ENCODE measurements at regions not wholly inside any gene's neighbourhood (a gene's known extent, or its start where the extent isn't known, plus 50 kb on each side); places are given as distances from the start of the nearest gene placed in this dataset.
"Not testable (repeated sequence)": the region's sequence is repeated elsewhere in the genome, so short reads cannot be mapped to it uniquely, and the experiment has no call there.

GRCh38 chr20:40961176-40961575, 67.4 kb upstream of the TOP1 start:
- no peak overlapping the region for H3K4me3 Mint-ChIP-seq
- ChIA-PET CTCF (interaction anchor here (1.5 kb wide), 1 partner anchor 109 kb away, joined by 3 read pairs; no protein-coding TSS in a partner anchor), POLR2A (no interaction called here)
- H3K27ac Mint-ChIP-seq = no peak overlapping the region
- no peaks in the 10 kb centered on the region for H3K36me3 Mint-ChIP-seq (ENCODE audit: low read depth)
- H3K4me1 Mint-ChIP-seq = peaks cover 18% of the 10 kb centered on the region
- H3K9me3 Mint-ChIP-seq = no peaks in the 10 kb centered on the region
- peak; percentile 13 for DNase-seq
- peaks cover 1% of the 10 kb centered on the region for H3K27me3 Mint-ChIP-seq

- no peaks in the 10 kb centered on the region for H3K9me3 Mint-ChIP-seq
- no peak overlapping the region for H3K27ac Mint-ChIP-seq
- peak; percentile 15 for DNase-seq
- H3K36me3 Mint-ChIP-seq (ENCODE audit: low read depth) = no peaks in the 10 kb centered on the region
- CTCF ChIA-PET = interaction anchor here (0.9 to 4.5 kb wide), 20 partner anchors 8 to 802 kb away, joined by 3 to 57 read pairs (median 5); partner anchors contain the start of gene MAFB
- H3K4me1 Mint-ChIP-seq = peaks cover 18% of the 10 kb centered on the region
- no peak overlapping the region for H3K4me3 Mint-ChIP-seq
- POLR2A ChIA-PET = interaction anchor here (1.0 to 1.8 kb wide), 2 partner anchors 130 to 272 kb away, joined by 3 to 4 read pairs; no protein-coding TSS in a partner anchor
- H3K27me3 Mint-ChIP-seq = peaks cover 1% of the 10 kb centered on the region
Observed at GRCh38 chr20:40961686-40962640, 66.7 kb upstream of the TOP1 start.

GRCh38 chr20:40962733-40963504, 65.7 kb upstream of the TOP1 start:
- H3K4me3 Mint-ChIP-seq = no peak overlapping the region
- CTCF ChIA-PET = interaction anchor here (0.6 to 4.5 kb wide), 30 partner anchors 9 to 803 kb away, joined by 3 to 57 read pairs (median 4); partner anchors contain the start of gene MAFB
- no peaks in the 10 kb centered on the region for H3K9me3 Mint-ChIP-seq
- no peaks in the 10 kb centered on the region for H3K36me3 Mint-ChIP-seq (ENCODE audit: low read depth)
- POLR2A ChIA-PET = interaction anchor here (0.9 to 1.8 kb wide), 3 partner anchors 129 to 273 kb away, joined by 3 to 4 read pairs (median 3); no protein-coding TSS in a partner anchor
- peak; percentile 80 for DNase-seq
- peaks cover 1% of the 10 kb centered on the region for H3K27me3 Mint-ChIP-seq
- H3K27ac Mint-ChIP-seq = no peak overlapping the region
- H3K4me1 Mint-ChIP-seq = peaks cover 18% of the 10 kb centered on the region

GRCh38 chr20:40963505-40963845, 65.1 kb upstream of the TOP1 start:
- peaks cover 1% of the 10 kb centered on the region for H3K27me3 Mint-ChIP-seq
- no peak for DNase-seq
- H3K9me3 Mint-ChIP-seq = no peaks in the 10 kb centered on the region
- H3K36me3 Mint-ChIP-seq (ENCODE audit: low read depth) = no peaks in the 10 kb centered on the region
- no peak overlapping the region for H3K4me3 Mint-ChIP-seq
- ChIA-PET POLR2A (interaction anchor here (0.9 to 1.8 kb wide), 3 partner anchors 129 to 273 kb away, joined by 3 to 4 read pairs (median 3); no protein-coding TSS in a partner anchor), CTCF (interaction anchor here (0.6 to 4.5 kb wide), 27 partner anchors 9 to 803 kb away, joined by 3 to 57 read pairs (median 4); partner anchors contain the start of gene MAFB)
- H3K27ac Mint-ChIP-seq = no peak overlapping the region
- peaks cover 18% of the 10 kb centered on the region for H3K4me1 Mint-ChIP-seq

- Mint-ChIP-seq H3K4me3 (no peak overlapping the region), H3K9me3 (no peaks in the 10 kb centered on the region), H3K36me3 (ENCODE audit: low read depth) (no peaks in the 10 kb centered on the region)
Observed at GRCh38 chr20:40965671-40966070, 63.0 kb upstream of the TOP1 start.

GRCh38 chr20:40966103-40966502, 62.5 kb upstream of the TOP1 start:
- Mint-ChIP-seq H3K27me3 (peaks cover 16% of the 10 kb centered on the region), H3K36me3 (ENCODE audit: low read depth) (no peaks in the 10 kb centered on the region), H3K9me3 (no peaks in the 10 kb centered on the region), H3K27ac (no peak overlapping the region), H3K4me1 (peaks cover 26% of the 10 kb centered on the region), H3K4me3 (no peak overlapping the region)
- ChIA-PET CTCF (interaction anchor here (0.6 to 5.7 kb wide), 5 partner anchors 25 to 225 kb away, joined by 4 to 60 read pairs (median 7); no protein-coding TSS in a partner anchor), POLR2A (interaction anchor here (1.4 kb wide), 1 partner anchor 129 kb away, joined by 3 read pairs; no protein-coding TSS in a partner anchor)
- no peak for DNase-seq

More at GRCh38 chr20:40965671-40966070, 63.0 kb upstream of the TOP1 start:
- ChIA-PET CTCF (interaction anchor here (0.6 to 5.7 kb wide), 5 partner anchors 25 to 225 kb away, joined by 4 to 60 read pairs (median 7); no protein-coding TSS in a partner anchor), POLR2A (interaction anchor here (1.4 kb wide), 1 partner anchor 130 kb away, joined by 3 read pairs; no protein-coding TSS in a partner anchor)
- Mint-ChIP-seq H3K4me1 (peaks cover 28% of the 10 kb centered on the region), H3K27ac (no peak overlapping the region), H3K27me3 (peaks cover 11% of the 10 kb centered on the region)
- DNase-seq = peak; percentile 3

GRCh38 chr20:40966516-40967185, 62.0 kb upstream of the TOP1 start:
- no peak overlapping the region for H3K27ac Mint-ChIP-seq
- peaks cover 20% of the 10 kb centered on the region for H3K4me1 Mint-ChIP-seq
- H3K27me3 Mint-ChIP-seq = peaks cover 19% of the 10 kb centered on the region
- no peaks in the 10 kb centered on the region for H3K9me3 Mint-ChIP-seq
- ChIA-PET POLR2A (interaction anchor here (1.4 kb wide), 1 partner anchor 129 kb away, joined by 3 read pairs; no protein-coding TSS in a partner anchor), CTCF (interaction anchor here (0.6 to 5.7 kb wide), 5 partner anchors 24 to 170 kb away, joined by 3 to 60 read pairs (median 5); no protein-coding TSS in a partner anchor)
- DNase-seq = no peak
- no peak overlapping the region for H3K4me3 Mint-ChIP-seq
- no peaks in the 10 kb centered on the region for H3K36me3 Mint-ChIP-seq (ENCODE audit: low read depth)

GRCh38 chr20:40967700-40968099, 60.9 kb upstream of the TOP1 start:
- CTCF ChIA-PET = interaction anchor here (0.7 to 5.7 kb wide), 25 partner anchors 11 to 373 kb away, joined by 3 to 60 read pairs (median 4); partner anchors contain the start of gene LPIN3
- Mint-ChIP-seq H3K27me3 (peaks cover 19% of the 10 kb centered on the region), H3K27ac (no peak overlapping the region), H3K4me3 (no peak overlapping the region), H3K9me3 (no peaks in the 10 kb centered on the region), H3K4me1 (peaks cover 12% of the 10 kb centered on the region), H3K36me3 (ENCODE audit: low read depth) (no peaks in the 10 kb centered on the region)
- no peak for DNase-seq
- POLR2A ChIA-PET = interaction anchor here (1.1 to 1.2 kb wide), 3 partner anchors 90 to 127 kb away, joined by 3 to 4 read pairs (median 3); no protein-coding TSS in a partner anchor

GRCh38 chr20:40968816-40969562, 59.6 kb upstream of the TOP1 start:
- H3K27me3 Mint-ChIP-seq = peaks cover 29% of the 10 kb centered on the region
- peaks cover 12% of the 10 kb centered on the region for H3K4me1 Mint-ChIP-seq
- ChIA-PET CTCF (interaction anchor here (0.6 to 5.7 kb wide), 26 partner anchors 12 to 420 kb away, joined by 3 to 60 read pairs (median 4); partner anchors contain the start of gene LPIN3), POLR2A (interaction anchor here (1.1 to 1.2 kb wide), 2 partner anchors 89 to 125 kb away, joined by 3 to 4 read pairs; no protein-coding TSS in a partner anchor)
- H3K27ac Mint-ChIP-seq; H3K9me3 Mint-ChIP-seq; H3K36me3 Mint-ChIP-seq (ENCODE audit: low read depth): not testable (repeated sequence)
- DNase-seq = peak; percentile 86
- H3K4me3 Mint-ChIP-seq = peak overlapping the region; percentile 74

- ChIA-PET CTCF (interaction anchor here (1.4 to 5.7 kb wide), 3 partner anchors 18 to 125 kb away, joined by 3 to 60 read pairs (median 25); no protein-coding TSS in a partner anchor), POLR2A (no interaction called here)
- Mint-ChIP-seq H3K27me3 (peaks cover 40% of the 10 kb centered on the region), H3K27ac (no peak overlapping the region), H3K4me1 (peaks cover 12% of the 10 kb centered on the region), H3K4me3 (no peak overlapping the region), H3K9me3 (no peaks in the 10 kb centered on the region), H3K36me3 (ENCODE audit: low read depth) (no peaks in the 10 kb centered on the region)
- no peak for DNase-seq
Observed at GRCh38 chr20:40970218-40970617, 58.4 kb upstream of the TOP1 start.

GRCh38 chr20:40977218-40977617, 51.4 kb upstream of the TOP1 start:
- no peak for DNase-seq
- no peak overlapping the region for H3K27ac Mint-ChIP-seq
- peaks cover 44% of the 10 kb centered on the region for H3K27me3 Mint-ChIP-seq
- no peak overlapping the region for H3K4me3 Mint-ChIP-seq
- POLR2A ChIA-PET = interaction anchor here (0.7 kb wide), 1 partner anchor 109 kb away, joined by 3 read pairs; no protein-coding TSS in a partner anchor
- CTCF ChIA-PET = no interaction called here
- H3K36me3 Mint-ChIP-seq (ENCODE audit: low read depth) = peaks cover 9% of the 10 kb centered on the region
- peaks cover 18% of the 10 kb centered on the region for H3K9me3 Mint-ChIP-seq
- H3K4me1 Mint-ChIP-seq = peaks cover 2% of the 10 kb centered on the region

All from activated CD4-positive, alpha-beta memory T cell treated with anti-CD3 and anti-CD28 coated beads, Interleukin-2, amount 10 ng/mL, durations not matched to agents 7 days and 5 days (primary cell).